K562 (cell line): ENCODE measurements at regions not wholly inside any gene's neighbourhood (a gene's known extent, or its start where the extent isn't known, plus 50 kb on each side); places are given as distances from the start of the nearest gene placed in this dataset.

Experiments
- ATF2 ChIP-seq: sonication (generic); formaldehyde crosslinking; IDR thresholded peaks from 2 replicates; pipeline ENCODE4 v1.8.1; 2022; ENCODE audit warnings: missing genetic modification reagents
- ATF6 ChIP-seq: sonication (generic); formaldehyde crosslinking; IDR thresholded peaks from 2 replicates; pipeline ENCODE4 v1.4.0; 2020; ENCODE audit warnings: mild to moderate bottlenecking, missing genetic modification reagents
- CBFA2T3 ChIP-seq: fragments of 450-650 bp; IDR thresholded peaks from 2 replicates; pipeline ENCODE4 v1.6.1; 2017
- CBX3 ChIP-seq, 2 experiments: IDR thresholded peaks; 1 replicate in 1 of 2; 2 replicates in 1 of 2; pipeline ENCODE4 v1.6.1; 2012; ENCODE audit warnings: inconsistent platforms in 2 of 2, low read length in 2 of 2, borderline replicate concordance in 1 of 2, control low read depth in 1 of 2
- DPF2 ChIP-seq: fragments of 450-650 bp; IDR thresholded peaks from 2 replicates; pipeline ENCODE4 v1.6.1; 2016
- EP400 ChIP-seq: fragments of 450-650 bp; IDR thresholded peaks from 2 replicates; pipeline ENCODE4 v1.6.1; 2017; ENCODE audit warnings: antibody characterized with exemption, mild to moderate bottlenecking, moderate library complexity
- FOXM1 ChIP-seq, 2 experiments: fragments of 450-650 bp in 1 of 2; sonication (generic) in 1 of 2; formaldehyde crosslinking in 1 of 2; IDR thresholded peaks; 2 replicates each; pipeline versions ENCODE4 v1.6.1 to v1.9.0; 2017 to 2022; ENCODE audit warnings: low read depth in 2 of 2, mild to moderate bottlenecking in 2 of 2, missing genetic modification reagents in 1 of 2, moderate library complexity in 1 of 2
- FOXO4 ChIP-seq: fragments of 450-650 bp; formaldehyde crosslinking; IDR thresholded peaks from 2 replicates; pipeline ENCODE4 v1.4.0; 2020; ENCODE audit warnings: mild to moderate bottlenecking, moderate library complexity
- GATAD2B ChIP-seq: fragments of 450-650 bp; IDR thresholded peaks from 2 replicates; pipeline ENCODE4 v1.6.1; 2017; ENCODE audit warnings: mild to moderate bottlenecking, borderline replicate concordance
- HNRNPH1 ChIP-seq: fragments of 200-400 bp; formaldehyde crosslinking; optimal IDR thresholded peaks from 2 replicates; pipeline ENCODE3; 2017; ENCODE audit warnings: low read depth, mild to moderate bottlenecking, low read length, moderate library complexity
- IRF2 ChIP-seq: sonication (generic); formaldehyde crosslinking; IDR thresholded peaks from 2 replicates; pipeline ENCODE4 v1.8.1; 2022; ENCODE audit warnings: mild to moderate bottlenecking, missing genetic modification reagents
- LARP7 ChIP-seq: fragments of 450-650 bp; IDR thresholded peaks from 2 replicates; pipeline ENCODE4 v1.6.1; 2016
- MCM5 ChIP-seq: fragments of 450-650 bp; IDR thresholded peaks from 2 replicates; pipeline ENCODE4 v1.6.1; 2016; ENCODE audit warnings: low read depth
- MEIS2 ChIP-seq: fragments of 450-650 bp; IDR thresholded peaks from 2 replicates; pipeline ENCODE4 v1.6.1; 2014; ENCODE audit warnings: mild to moderate bottlenecking; ENCODE audit not compliant: partially characterized antibody
- NR3C1 ChIP-seq: sonication (generic); formaldehyde crosslinking; IDR thresholded peaks from 2 replicates; pipeline ENCODE4 v1.8.1; 2022; ENCODE audit warnings: missing genetic modification reagents
- OTX1 ChIP-seq: fragments of 450-650 bp; formaldehyde crosslinking; IDR thresholded peaks from 2 replicates; pipeline ENCODE4 v1.4.0; 2022; ENCODE audit warnings: mild to moderate bottlenecking
- RBM22 ChIP-seq: fragments of 200-400 bp; formaldehyde crosslinking; IDR thresholded peaks from 2 replicates; pipeline ENCODE4 v1.6.1; 2018; ENCODE audit warnings: low read length, low read depth; ENCODE audit not compliant: poor library complexity, severe bottlenecking
- SREBF2 ChIP-seq: sonication (generic); formaldehyde crosslinking; IDR thresholded peaks from 2 replicates; pipeline ENCODE4 v1.4.0; 2020; ENCODE audit warnings: mild to moderate bottlenecking, missing genetic modification reagents
- SRSF3 ChIP-seq: fragments of 200-400 bp; formaldehyde crosslinking; IDR thresholded peaks from 2 replicates; pipeline ENCODE4 v1.6.1; 2016; ENCODE audit warnings: mild to moderate bottlenecking, low read length, moderate library complexity; ENCODE audit not compliant: insufficient read depth
- TAL1 ChIP-seq: fragments of 450-650 bp; IDR thresholded peaks from 2 replicates; pipeline ENCODE4 v1.6.1; 2016; ENCODE audit warnings: mild to moderate bottlenecking
- ZKSCAN3 ChIP-seq: fragments of 250-450 bp; sonication (Bioruptor Pico); IDR thresholded peaks from 2 replicates; pipeline ENCODE4 v1.4.0; 2020
- ZNF444 ChIP-seq: fragments of 250-450 bp; sonication (Bioruptor Pico); IDR thresholded peaks from 2 replicates; pipeline ENCODE4 v1.4.0; 2020; ENCODE audit warnings: mild to moderate bottlenecking, moderate library complexity
- ZNF449 ChIP-seq: fragments of 250-450 bp; sonication (Bioruptor Pico); IDR thresholded peaks from 2 replicates; pipeline ENCODE4 v1.8.0; 2022; ENCODE audit warnings: moderate library complexity, mild to moderate bottlenecking, inconsistent platforms
- ZNF75A ChIP-seq: fragments of 450-650 bp; formaldehyde crosslinking; IDR thresholded peaks from 2 replicates; pipeline ENCODE4 v1.4.0; 2020; ENCODE audit warnings: mild to moderate bottlenecking
- ZNF766 ChIP-seq: fragments of 200-800 bp; sonication (Bioruptor generic); conservative IDR thresholded peaks from 2 replicates; pipeline ENCODE4 v1.6.1; 2016; ENCODE audit warnings: missing genetic modification characterization, missing compliant biosample characterization
- ZSCAN29 ChIP-seq: fragments of 450-650 bp; IDR thresholded peaks from 2 replicates; pipeline ENCODE4 v1.6.1; 2017

GRCh38 chr7:86933295-86933845 is 126.1 kb downstream of the ELAPOR2 start (continued):
- TF ChIP-seq ZNF449 (CRISPR knock-in tag) (no peak), ZNF444 (CRISPR knock-in tag) (no peak), OTX1 (CRISPR knock-in tag) (peak; percentile 86), ATF6 (no peak), TAL1 (peak; percentile 83), DPF2 (peak; percentile 92), CBX3 (IDR thresholded peaks at IDR 0.05; ENCODE audit: borderline replicate concordance in 1 of 2, low read length in 2 of 2) (no peak), IRF2 (CRISPR knock-in tag) (no peak), HNRNPH1 (no peak), EP400 (0 out of 2 replicates have a peak, but pooled peaks have one; percentile 10), ZKSCAN3 (CRISPR knock-in tag) (no peak), ZNF766 (CRISPR knock-in tag) (peak; percentile 85), MCM5 (no peak), MEIS2 (peak; percentile 77), FOXO4 (CRISPR knock-in tag) (0 out of 2 replicates have a peak, but pooled peaks have one; percentile 61), LARP7 (no peak), FOXM1 (IDR thresholded peaks at IDR 0.05; ENCODE audit: low read depth) (peak; percentile 61), FOXM1 (CRISPR knock-in tag; IDR thresholded peaks at IDR 0.05; ENCODE audit: low read depth) (no peak), RBM22 (no peak), SRSF3 (no peak), ATF2 (CRISPR knock-in tag) (no peak), SREBF2 (CRISPR knock-in tag) (no peak), NR3C1 (CRISPR knock-in tag) (no peak), GATAD2B (peak; percentile 26; the same call in 1 of the 2 replicates), ZSCAN29 (no peak), CBFA2T3 (peak; percentile 92), ZNF75A (CRISPR knock-in tag) (no peak)
